Stimulated activated CD4-positive, alpha-beta T cell treated with anti-CD3 and anti-CD28 coated beads, Interleukin-15, amount 100 ng/mL, for 24 hours (primary cell): ENCODE measurements at regions not wholly inside any gene's neighbourhood (a gene's known extent, or its start where the extent isn't known, plus 50 kb on each side); places are given as distances from the start of the nearest gene placed in this dataset.

Experiments
- DNase-seq: peaks from one replicate; pipeline ENCODE4 v3.0.0-alpha.2; 2020

- DNase-seq, result no peak
Observed at GRCh38 chr20:11229772-11230171, 556.0 kb upstream of the JAG1 start.

DNA sequence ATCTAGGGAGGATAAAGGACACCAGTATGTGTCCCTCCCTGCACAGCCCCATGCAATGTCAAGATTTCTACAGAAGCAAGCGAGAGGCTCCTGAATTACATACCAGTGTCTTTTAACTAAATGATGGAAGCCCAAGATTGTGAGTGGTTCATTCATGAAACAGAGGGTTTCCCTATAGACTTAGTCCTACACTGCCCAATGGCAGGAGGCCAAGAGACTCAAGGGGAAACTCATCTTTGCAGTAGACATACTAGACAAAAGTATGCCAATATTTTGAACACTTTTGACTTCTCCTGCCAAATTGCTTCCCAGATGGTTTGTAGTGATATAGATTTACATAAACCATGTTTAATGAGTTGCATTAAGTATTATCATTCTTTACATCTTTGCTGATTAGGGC is 557.2 kb upstream of the JAG1 start:
- DNase-seq, result no peak

DNA sequence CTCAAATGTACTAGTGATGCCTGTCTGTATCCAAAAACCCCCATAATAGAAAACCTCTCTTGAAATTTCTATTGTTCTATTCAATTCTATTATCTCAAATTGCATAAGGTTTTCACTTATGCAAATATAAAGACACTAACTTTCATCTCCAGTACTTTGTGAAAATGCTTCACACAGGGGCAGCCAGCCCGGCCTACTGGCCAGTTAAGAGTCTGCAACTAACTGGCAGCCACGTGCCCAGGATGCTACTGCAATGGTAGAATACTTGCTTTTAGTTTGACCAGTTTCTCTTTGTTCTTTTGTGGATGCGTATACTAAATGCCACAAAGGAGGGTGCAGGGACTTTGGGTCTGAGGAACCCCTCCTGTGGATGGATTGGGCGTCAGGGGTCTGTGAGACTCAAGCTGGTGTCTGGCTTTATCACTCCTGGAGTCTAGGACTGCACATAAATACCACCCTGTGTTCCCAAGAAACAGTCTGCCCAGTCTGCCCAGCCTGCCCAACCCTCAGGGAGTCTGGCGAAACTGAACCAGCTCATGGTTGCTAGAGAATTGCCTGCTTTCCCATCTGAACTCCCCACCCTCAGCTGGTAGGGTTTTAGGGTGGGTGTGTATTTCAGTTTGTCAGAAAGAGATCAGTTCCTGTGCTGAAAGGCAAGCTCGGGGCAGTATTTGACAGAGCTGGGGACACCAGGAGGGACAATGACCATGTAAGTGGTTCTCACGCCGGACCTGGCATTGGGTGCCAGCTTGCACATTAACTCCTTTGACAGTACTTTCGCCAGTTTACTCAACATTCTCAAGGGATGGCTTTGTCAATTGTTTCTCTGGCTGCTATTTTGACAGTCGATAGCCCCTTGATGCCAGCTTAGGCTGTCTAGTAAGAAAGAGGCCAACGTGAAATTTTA is 558.2 kb upstream of the JAG1 start:
- DNase-seq, result no peak

GRCh38 chr20:11232896-11233295 is 559.1 kb upstream of the JAG1 start:
- DNase-seq, result no peak

GRCh38 chr20:11234181-11234580 is 560.4 kb upstream of the JAG1 start:
- DNase-seq, result no peak

DNA sequence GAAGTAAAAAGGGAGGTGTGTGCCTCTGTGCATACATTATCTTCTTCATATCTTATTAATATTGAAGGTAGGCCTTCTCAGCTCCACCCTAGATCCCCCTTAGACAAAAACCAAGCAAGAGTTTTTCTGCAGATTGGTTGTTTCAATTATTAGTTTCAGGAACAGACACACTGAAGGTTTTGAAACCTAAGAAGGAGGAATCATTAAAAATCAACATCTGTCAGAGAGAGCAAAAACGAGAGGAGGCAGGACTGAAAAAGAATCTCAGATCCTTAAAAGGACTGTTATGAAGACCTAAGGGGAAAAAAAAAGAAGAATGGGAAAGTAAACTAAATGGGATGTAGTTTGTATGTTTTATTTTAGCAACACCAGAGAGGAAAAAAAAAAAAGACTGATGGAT is 560.8 kb upstream of the JAG1 start:
- no peak for DNase-seq

- no peak for DNase-seq
Observed at GRCh38 chr20:11235058-11235457, 561.3 kb upstream of the JAG1 start.

GRCh38 chr20:11242320-11242719 is 568.5 kb upstream of the JAG1 start:
- no peak for DNase-seq

DNA sequence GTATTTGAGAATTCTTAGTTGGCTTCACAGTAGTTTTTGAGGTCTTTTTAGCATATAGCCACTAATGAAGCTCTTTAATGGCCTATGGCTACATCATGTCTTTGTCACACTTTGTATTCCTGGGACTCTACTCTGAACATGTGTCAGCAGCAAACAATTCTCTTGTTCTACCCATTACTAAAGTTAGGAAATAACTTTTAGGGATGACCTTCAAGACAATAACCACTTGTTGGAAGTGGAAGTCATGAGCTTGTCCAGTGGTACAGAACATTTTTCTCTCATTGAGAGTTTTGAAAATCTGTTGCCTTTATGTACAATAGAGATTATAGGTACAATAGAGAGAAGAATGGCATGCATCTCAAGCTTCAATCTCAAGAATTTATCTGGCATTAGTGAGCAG is 571.6 kb upstream of the JAG1 start:
- DNase-seq, result no peak

DNA sequence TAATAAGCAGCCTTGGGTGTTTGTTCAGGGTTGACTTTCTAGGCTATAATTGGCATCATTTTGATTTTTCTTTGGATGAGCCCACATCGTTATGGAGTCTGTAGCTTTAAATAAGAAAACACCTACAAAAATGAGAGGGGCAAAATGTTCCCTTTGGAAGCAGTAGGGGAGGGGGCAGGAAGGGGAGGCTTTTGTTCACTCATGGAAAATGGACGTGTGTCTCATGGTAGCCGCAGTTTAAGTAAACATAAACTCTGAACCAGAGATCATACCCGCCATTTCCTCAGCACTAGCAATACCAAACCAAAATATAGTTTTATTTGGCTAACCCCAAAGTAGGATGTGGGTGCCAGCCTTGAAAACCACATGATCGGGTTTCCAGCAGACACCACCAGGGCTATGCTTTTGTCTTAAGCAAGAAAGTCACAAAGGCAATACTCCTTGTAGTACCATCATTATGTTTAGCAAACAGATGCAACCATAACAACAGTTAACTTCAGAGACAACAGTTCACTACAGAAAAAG is 572.5 kb upstream of the JAG1 start:
- DNase-seq, result no peak

GRCh38 chr20:11247046-11248010 is 573.5 kb upstream of the JAG1 start:
- no peak for DNase-seq

DNA sequence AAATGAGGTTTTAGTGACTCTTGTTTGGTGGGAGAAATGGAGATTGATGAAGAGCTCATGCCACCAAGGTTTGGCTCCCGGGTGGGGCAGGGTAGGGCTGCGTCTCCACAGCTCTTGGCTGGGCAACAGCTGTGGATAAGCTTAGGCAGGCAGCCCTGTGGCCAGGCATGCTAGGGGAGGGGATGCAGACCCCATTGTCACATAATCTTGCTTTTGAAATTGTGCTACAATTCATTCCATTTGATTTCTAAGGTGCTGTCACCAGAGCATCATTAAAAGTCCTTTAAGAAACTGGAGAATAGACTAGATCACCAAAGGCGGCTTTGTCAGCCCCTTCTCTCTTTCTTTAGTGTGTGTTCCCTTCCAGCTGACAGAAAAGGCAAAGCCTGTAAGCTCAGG is 574.2 kb upstream of the JAG1 start:
- DNase-seq, result no peak

- DNase-seq, result no peak
Observed at GRCh38 chr20:11248687-11249638, 575.2 kb upstream of the JAG1 start.

GRCh38 chr20:11249683-11250082 is 575.9 kb upstream of the JAG1 start:
- DNase-seq, result no peak

DNA sequence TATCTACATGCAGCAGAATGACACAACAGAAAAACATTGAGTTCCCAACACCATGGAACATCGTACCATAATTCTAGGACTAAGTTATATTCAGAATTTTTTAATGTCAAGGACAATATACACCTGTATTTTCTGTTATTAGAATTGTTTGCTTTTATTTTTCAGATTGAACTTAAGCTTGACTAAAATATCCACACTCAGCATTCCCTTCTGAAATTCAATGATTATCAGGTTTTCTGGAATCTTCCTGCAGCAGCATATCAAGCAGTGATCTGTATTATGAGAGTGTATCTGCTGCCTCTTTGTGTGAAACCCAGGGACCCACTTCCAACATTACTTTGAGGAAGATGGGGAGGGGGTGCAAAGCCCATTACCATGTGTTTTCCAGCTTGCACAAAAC is 578.6 kb upstream of the JAG1 start:
- no peak for DNase-seq

DNA sequence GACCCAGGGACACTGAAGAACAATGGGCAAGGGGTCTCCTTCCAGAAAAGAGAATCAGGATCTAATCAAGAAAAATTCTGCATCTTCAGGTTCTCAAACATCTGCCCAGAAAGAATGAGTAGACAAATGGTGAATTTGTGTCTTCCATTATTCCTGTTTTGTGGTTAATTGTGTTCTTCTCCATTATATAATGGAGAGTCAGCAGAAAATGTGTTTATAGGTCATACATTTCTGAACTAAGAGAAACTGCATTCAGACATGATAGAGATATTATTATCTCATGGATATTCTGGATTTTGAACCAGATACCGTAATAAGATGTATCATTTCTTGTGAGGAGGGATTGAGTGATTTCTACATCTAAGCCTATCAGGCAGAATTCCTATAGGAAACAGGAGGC is 581.7 kb upstream of the JAG1 start:
- no peak for DNase-seq

- no peak for DNase-seq
Observed at GRCh38 chr20:11255860-11256259, 582.1 kb upstream of the JAG1 start.

GRCh38 chr20:11260611-11261010 is 586.8 kb upstream of the JAG1 start:
- no peak for DNase-seq

- no peak for DNase-seq
Observed at GRCh38 chr20:11261533-11262000, 587.8 kb upstream of the JAG1 start.

DNA sequence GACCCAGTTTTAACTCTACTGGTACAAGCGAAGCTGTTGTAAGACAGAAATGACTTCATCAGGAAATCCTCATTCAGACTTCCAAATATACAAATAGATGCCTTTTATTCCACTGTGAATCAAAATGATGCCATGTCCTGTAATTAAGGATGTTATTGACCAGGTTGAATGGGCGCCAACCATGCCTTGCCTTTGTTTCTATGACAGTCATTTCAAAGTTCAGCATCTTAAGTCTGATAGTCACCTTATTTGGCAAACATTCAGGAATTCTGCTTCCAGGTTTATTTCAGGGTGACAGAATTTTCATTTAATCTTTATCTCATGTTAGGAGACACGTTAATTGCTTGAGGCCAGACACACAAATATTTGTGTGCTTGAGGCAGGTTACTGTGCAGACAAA is 592.8 kb upstream of the JAG1 start:
- DNase-seq, result no peak

- peak; percentile 2 for DNase-seq
Observed at GRCh38 chr20:11267131-11267761, 593.4 kb upstream of the JAG1 start.
